ENCODE measurements at regions not wholly inside any gene's neighbourhood (a gene's known extent, or its start where the extent isn't known, plus 50 kb on each side); places are given as distances from the start of the nearest gene placed in this dataset.

DNA sequence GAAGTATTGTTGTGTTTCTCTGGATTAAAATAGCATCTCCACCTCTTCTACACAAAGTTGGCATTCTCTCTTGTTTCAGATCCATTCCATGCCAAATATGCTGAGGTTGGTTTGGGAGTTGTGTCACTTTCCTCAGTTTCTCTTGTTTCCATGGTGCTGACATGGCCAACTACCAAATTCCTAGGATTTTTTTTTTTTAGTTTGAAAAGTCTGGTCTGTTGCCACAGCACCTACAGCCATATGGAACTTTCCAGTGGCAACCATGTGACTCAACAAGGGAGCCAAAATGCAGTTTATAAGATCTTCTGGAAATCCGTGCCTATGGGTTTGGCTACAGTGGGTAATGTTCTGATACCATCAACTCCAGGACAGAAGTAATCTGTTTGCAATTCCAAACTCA lies 96.0 kb upstream of the CLSTN2 start:
- H3K27ac Mint-ChIP-seq = no peak overlapping the region
- H3K4me3 Mint-ChIP-seq (ENCODE audit: low read depth) = no peak overlapping the region
- no peaks in the 10 kb centered on the region for H3K36me3 Mint-ChIP-seq (ENCODE audit: insufficient read depth)
- DNase-seq (ENCODE audit: low spot score, unreplicated experiment) = no peak
- H3K9me3 Mint-ChIP-seq (ENCODE audit: low read depth) = no peaks in the 10 kb centered on the region
- no peaks in the 10 kb centered on the region for H3K4me1 Mint-ChIP-seq (ENCODE audit: low read depth)
- TF ChIP-seq, protein P1, sequence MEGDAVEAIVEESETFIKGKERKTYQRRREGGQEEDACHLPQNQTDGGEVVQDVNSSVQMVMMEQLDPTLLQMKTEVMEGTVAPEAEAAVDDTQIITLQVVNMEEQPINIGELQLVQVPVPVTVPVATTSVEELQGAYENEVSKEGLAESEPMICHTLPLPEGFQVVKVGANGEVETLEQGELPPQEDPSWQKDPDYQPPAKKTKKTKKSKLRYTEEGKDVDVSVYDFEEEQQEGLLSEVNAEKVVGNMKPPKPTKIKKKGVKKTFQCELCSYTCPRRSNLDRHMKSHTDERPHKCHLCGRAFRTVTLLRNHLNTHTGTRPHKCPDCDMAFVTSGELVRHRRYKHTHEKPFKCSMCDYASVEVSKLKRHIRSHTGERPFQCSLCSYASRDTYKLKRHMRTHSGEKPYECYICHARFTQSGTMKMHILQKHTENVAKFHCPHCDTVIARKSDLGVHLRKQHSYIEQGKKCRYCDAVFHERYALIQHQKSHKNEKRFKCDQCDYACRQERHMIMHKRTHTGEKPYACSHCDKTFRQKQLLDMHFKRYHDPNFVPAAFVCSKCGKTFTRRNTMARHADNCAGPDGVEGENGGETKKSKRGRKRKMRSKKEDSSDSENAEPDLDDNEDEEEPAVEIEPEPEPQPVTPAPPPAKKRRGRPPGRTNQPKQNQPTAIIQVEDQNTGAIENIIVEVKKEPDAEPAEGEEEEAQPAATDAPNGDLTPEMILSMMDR (IDR thresholded peaks at IDR 0.05; ENCODE audit: unreplicated experiment) = no peak
- H3K27me3 Mint-ChIP-seq = peaks cover 5% of the 10 kb centered on the region

GRCh38 chr3:139838269-139838957 lies 96.6 kb upstream of the CLSTN2 start:
- TF ChIP-seq, protein P1 (IDR thresholded peaks at IDR 0.05; ENCODE audit: unreplicated experiment) = no peak
- Mint-ChIP-seq H3K4me1 (ENCODE audit: low read depth) (no peaks in the 10 kb centered on the region), H3K27me3 (peaks cover 5% of the 10 kb centered on the region), H3K36me3 (ENCODE audit: insufficient read depth) (no peaks in the 10 kb centered on the region), H3K4me3 (ENCODE audit: low read depth) (no peak overlapping the region), H3K9me3 (ENCODE audit: low read depth) (no peaks in the 10 kb centered on the region), H3K27ac (no peak overlapping the region)
- no peak for DNase-seq (ENCODE audit: low spot score, unreplicated experiment)

- Mint-ChIP-seq H3K4me1 (ENCODE audit: low read depth) (no peaks in the 10 kb centered on the region), H3K4me3 (ENCODE audit: low read depth) (no peak overlapping the region), H3K27ac (no peak overlapping the region), H3K36me3 (ENCODE audit: insufficient read depth) (no peaks in the 10 kb centered on the region), H3K27me3 (peaks cover 14% of the 10 kb centered on the region), H3K9me3 (ENCODE audit: low read depth) (no peaks in the 10 kb centered on the region)
- TF ChIP-seq, protein P1 (IDR thresholded peaks at IDR 0.05; ENCODE audit: unreplicated experiment) = no peak
- DNase-seq (ENCODE audit: low spot score, unreplicated experiment) = no peak
Observed at GRCh38 chr3:139836698-139837464, 98.1 kb upstream of the CLSTN2 start.

DNA sequence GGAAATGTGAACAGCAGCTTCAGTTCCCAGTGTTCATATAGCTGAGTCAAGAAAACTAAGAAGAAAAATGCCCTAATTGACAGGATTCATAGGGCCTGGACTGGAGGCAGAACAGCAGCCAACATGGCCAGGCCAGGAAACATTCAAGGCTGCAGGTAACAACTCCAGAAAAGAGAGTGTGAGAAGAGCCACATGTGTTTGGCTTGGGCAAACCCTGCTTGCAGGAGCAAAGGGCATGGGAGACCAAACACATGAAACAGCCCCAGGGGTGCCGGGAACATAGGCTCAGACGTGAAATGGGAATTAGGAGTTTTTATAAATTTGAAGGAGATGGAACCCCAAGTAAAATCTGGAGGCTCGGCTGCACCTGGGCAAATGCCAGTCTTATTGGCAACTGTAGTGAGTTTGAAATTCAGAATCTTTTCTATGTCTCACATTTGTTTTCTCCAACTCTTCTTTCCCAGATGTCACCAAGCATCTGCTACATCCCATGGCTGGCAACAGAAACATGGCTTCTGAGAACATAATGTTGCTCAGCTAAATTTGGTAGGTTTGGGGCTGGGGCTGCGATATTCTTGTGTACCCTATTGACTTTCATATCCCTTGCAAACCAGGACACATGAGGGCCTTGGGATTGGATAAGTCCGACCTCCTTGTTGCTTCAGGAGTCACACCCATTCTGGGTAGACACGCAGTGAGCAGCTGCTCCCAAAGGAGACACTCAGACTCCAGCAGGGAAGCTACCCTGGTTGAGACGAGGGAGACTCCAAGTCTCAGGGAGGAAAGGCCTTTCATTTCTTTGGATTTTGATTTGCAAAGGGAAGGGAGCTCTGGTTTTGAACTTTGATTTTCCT lies 98.9 kb upstream of the CLSTN2 start:
- no peak overlapping the region for H3K27ac Mint-ChIP-seq
- H3K9me3 Mint-ChIP-seq (ENCODE audit: low read depth) = no peaks in the 10 kb centered on the region
- H3K27me3 Mint-ChIP-seq = peaks cover 14% of the 10 kb centered on the region
- TF ChIP-seq, protein P1 (IDR thresholded peaks at IDR 0.05; ENCODE audit: unreplicated experiment) = no peak
- no peak for DNase-seq (ENCODE audit: low spot score, unreplicated experiment)
- H3K4me1 Mint-ChIP-seq (ENCODE audit: low read depth) = no peaks in the 10 kb centered on the region
- no peak overlapping the region for H3K4me3 Mint-ChIP-seq (ENCODE audit: low read depth)
- no peaks in the 10 kb centered on the region for H3K36me3 Mint-ChIP-seq (ENCODE audit: insufficient read depth)

- no peak for DNase-seq (ENCODE audit: low spot score, unreplicated experiment)
- no peak overlapping the region for H3K27ac Mint-ChIP-seq
- H3K36me3 Mint-ChIP-seq (ENCODE audit: insufficient read depth) = no peaks in the 10 kb centered on the region
- no peak overlapping the region for H3K4me3 Mint-ChIP-seq (ENCODE audit: low read depth)
- no peaks in the 10 kb centered on the region for H3K4me1 Mint-ChIP-seq (ENCODE audit: low read depth)
- H3K9me3 Mint-ChIP-seq (ENCODE audit: low read depth) = no peaks in the 10 kb centered on the region
- H3K27me3 Mint-ChIP-seq = peaks cover 28% of the 10 kb centered on the region
- TF ChIP-seq, protein P1 (IDR thresholded peaks at IDR 0.05; ENCODE audit: unreplicated experiment) = no peak
Observed at GRCh38 chr3:139832998-139833397, 102.0 kb upstream of the CLSTN2 start.
